Islet precursor cell (in vitro differentiated cells): ENCODE measurements at regions not wholly inside any gene's neighbourhood (a gene's known extent, or its start where the extent isn't known, plus 50 kb on each side); places are given as distances from the start of the nearest gene placed in this dataset.
"Not testable (repeated sequence)": the region's sequence is repeated elsewhere in the genome, so short reads cannot be mapped to it uniquely, and the experiment has no call there.

Experiments
- DNase-seq: peaks from one replicate; pipeline ENCODE4 v3.0.0-alpha.2; 2018

- DNase-seq = no peak
Observed at GRCh38 chr4:42205541-42205940, 53.1 kb upstream of the BEND4 start.

GRCh38 chr4:42216664-42217063, 64.2 kb upstream of the BEND4 start:
- peak; percentile 67 for DNase-seq

- DNase-seq = no peak
Observed at GRCh38 chr4:42225286-42225685, 72.8 kb upstream of the BEND4 start.

- no peak for DNase-seq
Observed at GRCh38 chr4:42234817-42235216, 82.4 kb upstream of the BEND4 start.

GRCh38 chr4:42235304-42236021, 83.0 kb upstream of the BEND4 start:
- DNase-seq = no peak

- no peak for DNase-seq
Observed at GRCh38 chr4:42237010-42237409, 84.6 kb upstream of the BEND4 start.

GRCh38 chr4:42237451-42237850, 85.0 kb upstream of the BEND4 start:
- DNase-seq = no peak

GRCh38 chr4:42248972-42249371, 96.5 kb upstream of the BEND4 start:
- no peak for DNase-seq

- DNase-seq = no peak
Observed at GRCh38 chr4:42252315-42252714, 99.9 kb upstream of the BEND4 start.

GRCh38 chr4:42257645-42258044, 105.2 kb upstream of the BEND4 start:
- not testable (repeated sequence) for DNase-seq

- no peak for DNase-seq
Observed at GRCh38 chr4:42262701-42263490, 110.4 kb upstream of the BEND4 start.

GRCh38 chr4:42265782-42266602, 113.5 kb upstream of the BEND4 start:
- no peak for DNase-seq

GRCh38 chr4:42267724-42268123, 115.3 kb upstream of the BEND4 start:
- no peak for DNase-seq

GRCh38 chr4:42268824-42269223, 116.4 kb upstream of the BEND4 start:
- DNase-seq = no peak

- DNase-seq = no peak
Observed at GRCh38 chr4:42271096-42271495, 118.6 kb upstream of the BEND4 start.

- DNase-seq = no peak
Observed at GRCh38 chr4:42277291-42277690, 120.0 kb upstream of the SHISA3 start.

- DNase-seq = no peak
Observed at GRCh38 chr4:42278709-42279324, 118.5 kb upstream of the SHISA3 start.

GRCh38 chr4:42280327-42281095, 116.8 kb upstream of the SHISA3 start:
- DNase-seq = no peak

- DNase-seq = peak; percentile 74
Observed at GRCh38 chr4:42281324-42282020, 115.8 kb upstream of the SHISA3 start.

GRCh38 chr4:42282081-42282901, 115.0 kb upstream of the SHISA3 start:
- DNase-seq = peak; percentile 76

GRCh38 chr4:42284030-42284429, 113.3 kb upstream of the SHISA3 start:
- DNase-seq = no peak
